Endodermal cell (in vitro differentiated cells): ENCODE measurements at regions not wholly inside any gene's neighbourhood (a gene's known extent, or its start where the extent isn't known, plus 50 kb on each side); places are given as distances from the start of the nearest gene placed in this dataset.

Experiments
- DNase-seq: peaks from one replicate; pipeline ENCODE4 v3.0.0-alpha.2; 2017
- H3K27ac ChIP-seq: 2 replicates; pipeline ENCODE4 v1.5.1; 2013; ENCODE audit warnings: mild to moderate bottlenecking, low read depth, low read length, moderate library complexity
- H3K27me3 ChIP-seq: 2 replicates; pipeline ENCODE4 v1.6.1; 2013; ENCODE audit warnings: mild to moderate bottlenecking, low read length, moderate library complexity; ENCODE audit not compliant: insufficient read depth, control insufficient read depth, poor library complexity, severe bottlenecking
- H3K36me3 ChIP-seq: 2 replicates; pipeline ENCODE4 v1.7.0; 2013; ENCODE audit warnings: mild to moderate bottlenecking, low read length, moderate library complexity; ENCODE audit not compliant: control insufficient read depth, insufficient read depth
- H3K4me1 ChIP-seq: one replicate; pipeline ENCODE4 v1.7.0; 2013; ENCODE audit warnings: low read length; ENCODE audit not compliant: control insufficient read depth, insufficient read depth
- H3K4me3 ChIP-seq: 2 replicates; pipeline ENCODE4 v1.5.1; 2013; ENCODE audit warnings: mild to moderate bottlenecking, low read length, moderate library complexity
- H3K9ac ChIP-seq: 2 replicates; pipeline ENCODE4 v1.6.1; 2013; ENCODE audit warnings: mild to moderate bottlenecking, low read length, moderate library complexity; ENCODE audit not compliant: poor library complexity, severe bottlenecking; ENCODE audit errors: extremely low read depth
- H3K9me3 ChIP-seq: 2 replicates; pipeline ENCODE4 v1.6.1; 2013; ENCODE audit warnings: mild to moderate bottlenecking, low read length, moderate library complexity; ENCODE audit not compliant: control insufficient read depth
- H3K27ac Mint-ChIP-seq: 2 replicates; pipeline ENCODE4 v1.8.0; 2020; ENCODE audit warnings: mixed read lengths
- H3K27me3 Mint-ChIP-seq: 2 replicates; pipeline ENCODE4 v1.8.0; 2021; ENCODE audit warnings: mild to moderate bottlenecking, mixed read lengths; ENCODE audit not compliant: insufficient read depth
- H3K36me3 Mint-ChIP-seq: 2 replicates; pipeline ENCODE4 v1.8.0; 2020; ENCODE audit warnings: low read depth, mixed read lengths
- H3K4me1 Mint-ChIP-seq: 2 replicates; pipeline ENCODE4 v1.8.0; 2020; ENCODE audit warnings: mixed read lengths
- H3K4me3 Mint-ChIP-seq: 2 replicates; pipeline ENCODE4 v1.8.0; 2020; ENCODE audit warnings: mild to moderate bottlenecking, moderate library complexity, mixed read lengths
- H3K9me3 Mint-ChIP-seq: 2 replicates; pipeline ENCODE4 v1.8.0; 2020; ENCODE audit warnings: mild to moderate bottlenecking, mixed read lengths
- CTCF ChIP-seq: fragments of 200-600 bp; sonication (generic); conservative IDR thresholded peaks from 2 replicates; pipeline ENCODE4 v1.5.0; 2021; ENCODE audit warnings: antibody characterized with exemption, mild to moderate bottlenecking
- WGBS, 2 experiments: methylation state at CpG; one replicate each; pipeline versions ENCODE4 v1.1.5 to v1.1.7; 2013; ENCODE audit warnings: missing lambda C conversion rate in 2 of 2, mixed read lengths in 1 of 2; ENCODE audit not compliant: insufficient coverage in 1 of 2, insufficient read length in 1 of 2; 5-methylcytosine and 5-hydroxymethylcytosine counted together

GRCh38 chr5:87872986-87873385, 395.7 kb downstream of the TMEM161B start:
- H3K27ac ChIP-seq = no peak overlapping the region
- Mint-ChIP-seq H3K27me3 (peaks cover 60% of the 10 kb centered on the region), H3K4me3 (no peak overlapping the region), H3K36me3 (no peaks in the 10 kb centered on the region), H3K27ac (no peak overlapping the region), H3K9me3 (no peaks in the 10 kb centered on the region), H3K4me1 (peaks cover 9% of the 10 kb centered on the region)
- no peak overlapping the region for H3K9ac ChIP-seq
- 46 to 78% methylated on average over 3 of the region's 3 CpGs for WGBS, 2 experiments
- H3K9me3 ChIP-seq = no peaks in the 10 kb centered on the region
- H3K4me3 ChIP-seq = no peak overlapping the region
- no peak for TF ChIP-seq CTCF
- no peak for DNase-seq
- H3K4me1 ChIP-seq = no peaks in the 10 kb centered on the region
- no peaks in the 10 kb centered on the region for H3K36me3 ChIP-seq
- H3K27me3 ChIP-seq = peaks cover 7% of the 10 kb centered on the region

GRCh38 chr5:87868792-87869191, 399.9 kb downstream of the TMEM161B start:
- Mint-ChIP-seq H3K4me3 (no peak overlapping the region), H3K27ac (no peak overlapping the region), H3K9me3 (no peaks in the 10 kb centered on the region), H3K4me1 (peaks cover 9% of the 10 kb centered on the region), H3K36me3 (no peaks in the 10 kb centered on the region), H3K27me3 (peaks cover 45% of the 10 kb centered on the region)
- no peaks in the 10 kb centered on the region for H3K4me1 ChIP-seq
- WGBS, 2 experiments = 100% methylated on average over 1 of the region's 1 CpG; no CpG with 5 or more reads in 1 of the 2 experiments
- no peak overlapping the region for H3K27ac ChIP-seq
- no peak for TF ChIP-seq CTCF
- H3K4me3 ChIP-seq = no peak overlapping the region
- DNase-seq = no peak
- H3K36me3 ChIP-seq = no peaks in the 10 kb centered on the region
- H3K9ac ChIP-seq = no peak overlapping the region
- H3K27me3 ChIP-seq = peaks cover 7% of the 10 kb centered on the region
- no peaks in the 10 kb centered on the region for H3K9me3 ChIP-seq

- no peaks in the 10 kb centered on the region for H3K4me1 Mint-ChIP-seq
- Histone ChIP-seq H3K27me3 (peaks cover 7% of the 10 kb centered on the region), H3K4me3 (no peak overlapping the region), H3K9ac (no peak overlapping the region), H3K9me3 (no peaks in the 10 kb centered on the region), H3K4me1 (no peaks in the 10 kb centered on the region), H3K36me3 (no peaks in the 10 kb centered on the region), H3K27ac (no peak overlapping the region)
- peaks cover 32% of the 10 kb centered on the region for H3K27me3 Mint-ChIP-seq
- DNase-seq = no peak
- no peak for TF ChIP-seq CTCF
- H3K36me3 Mint-ChIP-seq = no peaks in the 10 kb centered on the region
- no peak overlapping the region for H3K4me3 Mint-ChIP-seq
- no peaks in the 10 kb centered on the region for H3K9me3 Mint-ChIP-seq
- 76 to 83% methylated on average over 4 of the region's 4 CpGs for WGBS, 2 experiments
- H3K27ac Mint-ChIP-seq = no peak overlapping the region
These were observed 401.4 kb downstream of the TMEM161B start for GRCh38 chr5:87867281-87867680.
